Fibroblast of skin of left biceps (primary cell): ENCODE measurements at regions not wholly inside any gene's neighbourhood (a gene's known extent, or its start where the extent isn't known, plus 50 kb on each side); places are given as distances from the start of the nearest gene placed in this dataset.

ENCODE experiments used
- DNase-seq, 2 experiments: peaks; one replicate each; pipeline ENCODE4 v3.0.0-alpha.2; 2013; ENCODE audit warnings: low read depth in 2 of 2

DNA sequence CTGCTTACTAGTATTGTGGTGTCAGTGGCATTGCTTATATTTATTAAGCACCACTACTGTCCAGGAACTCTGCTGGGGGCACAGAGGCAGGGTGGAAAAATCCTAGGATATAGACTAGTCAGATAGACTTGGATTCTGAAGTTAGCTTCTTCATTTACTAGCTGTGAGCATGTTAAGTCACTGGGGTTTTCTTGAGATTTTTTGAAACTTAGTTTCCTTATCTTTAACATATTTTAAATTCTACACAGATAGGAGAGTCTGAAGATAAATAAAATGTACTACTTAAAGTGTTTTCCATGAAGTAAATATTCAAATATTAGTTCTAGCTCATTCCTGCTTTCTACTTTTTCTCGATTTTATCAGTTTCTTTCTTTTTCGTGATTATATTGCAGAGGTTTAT, 196.9 kb upstream of the GRID2 start:
- no peak for DNase-seq

DNA sequence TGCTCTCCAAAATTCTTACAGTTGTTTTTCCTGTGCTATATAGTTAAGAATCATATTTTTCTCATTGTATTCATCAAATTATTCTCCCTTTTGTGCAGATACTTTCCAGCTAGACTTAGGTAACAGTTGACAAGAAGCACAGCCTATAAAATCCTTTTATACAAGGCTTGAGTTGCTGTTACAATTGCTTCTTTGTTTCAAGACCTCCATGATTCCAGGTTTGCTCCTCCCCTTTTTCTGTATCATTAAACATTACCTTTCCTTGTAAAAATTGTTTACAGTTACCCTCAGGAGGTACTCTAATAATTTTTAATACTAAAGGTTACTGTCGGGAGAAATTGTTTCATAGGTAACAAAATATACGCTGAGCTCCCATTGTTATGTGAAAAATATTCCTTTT, 192.3 kb upstream of the GRID2 start:
- DNase-seq: no peak

DNA sequence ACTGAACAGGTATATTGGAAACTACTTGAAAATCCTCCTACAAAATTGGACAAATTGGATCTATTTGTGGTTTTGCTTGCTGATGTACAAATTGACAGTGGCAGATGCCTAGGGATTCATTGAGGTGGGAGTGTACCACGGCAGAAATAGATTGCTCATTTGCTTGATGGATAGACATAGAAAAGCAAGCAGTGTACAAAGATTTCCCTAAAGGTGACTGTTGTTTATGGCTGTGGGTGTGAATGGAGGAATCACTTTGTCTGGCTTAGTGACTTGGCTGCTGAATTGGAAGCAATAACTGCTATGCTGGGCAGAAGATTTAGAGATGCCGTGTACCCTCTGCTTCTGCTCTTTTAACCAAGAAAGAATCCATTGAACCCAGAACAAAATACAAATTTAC, 191.0 kb upstream of the GRID2 start:
- DNase-seq: no peak

DNA sequence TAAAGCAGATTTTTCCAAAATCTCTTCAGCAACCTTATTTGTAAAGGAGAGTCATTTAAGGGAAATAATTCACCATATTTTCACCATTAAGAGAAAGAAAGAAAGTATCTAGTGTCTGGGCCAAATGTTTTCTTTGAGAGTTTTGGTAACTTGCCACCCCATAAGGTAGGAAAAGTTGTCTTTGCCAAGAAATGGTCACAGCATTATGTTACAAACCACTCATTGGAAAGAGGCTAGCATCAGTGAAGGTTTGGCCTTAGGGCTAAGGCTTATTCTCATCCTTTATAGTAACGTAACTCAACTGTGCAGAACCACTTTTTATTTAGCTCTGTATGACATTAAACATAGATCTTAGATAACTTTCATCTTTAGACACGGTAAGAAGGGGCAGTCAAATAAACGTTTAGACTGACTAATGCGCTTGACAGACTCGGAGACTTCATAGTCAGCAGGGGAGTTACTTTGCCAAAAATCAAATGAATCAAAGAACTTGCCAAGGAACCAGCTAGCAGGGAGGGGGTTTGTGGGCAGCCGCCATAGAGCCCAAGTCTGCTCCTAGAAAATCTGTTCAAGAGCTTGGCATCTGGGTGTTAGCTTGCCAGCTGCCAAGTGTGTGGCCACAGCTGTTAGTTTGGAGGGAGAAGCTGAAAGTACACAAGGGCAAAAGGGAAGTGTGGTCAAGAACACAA, 182.8 kb upstream of the GRID2 start:
- DNase-seq: no peak

DNA sequence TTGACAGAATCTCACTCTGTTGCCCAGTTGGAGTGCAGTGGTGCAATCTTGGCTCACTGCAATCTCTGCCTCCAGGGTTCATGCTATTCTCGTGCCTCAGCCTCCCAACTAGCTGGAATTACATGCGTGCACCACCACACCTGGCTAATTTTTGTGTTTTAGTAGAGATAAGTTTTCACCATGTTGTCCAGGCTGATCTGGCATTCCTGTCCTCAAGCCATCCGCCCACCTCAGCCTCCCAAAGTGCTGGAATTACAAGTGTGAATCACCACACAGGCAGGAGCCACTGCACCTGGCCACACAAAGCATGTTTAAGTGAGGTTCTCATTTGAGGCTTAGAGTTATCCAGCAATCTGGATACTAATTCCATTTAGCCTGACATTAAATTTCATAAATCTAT, 180.9 kb upstream of the GRID2 start:
- DNase-seq: no peak

DNA sequence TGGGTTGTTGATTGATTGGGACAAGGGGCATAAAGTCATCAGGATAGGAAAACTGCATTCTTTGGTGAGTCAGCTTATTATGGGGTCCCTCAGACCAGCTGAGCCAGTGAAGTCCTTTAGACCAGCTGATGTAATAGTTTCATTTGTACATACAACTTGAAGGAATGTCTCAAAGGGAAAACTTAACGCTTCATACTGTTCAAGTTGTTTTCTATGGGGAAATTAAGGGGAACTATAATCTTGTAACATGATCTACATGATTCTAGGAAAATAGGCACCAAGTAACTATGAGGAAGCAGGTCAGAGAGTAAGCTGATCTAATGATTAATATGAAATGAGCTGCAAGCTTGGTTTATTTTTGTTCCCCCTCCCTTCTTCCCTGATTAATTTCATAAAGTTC, 175.1 kb upstream of the GRID2 start:
- DNase-seq: no peak

DNA sequence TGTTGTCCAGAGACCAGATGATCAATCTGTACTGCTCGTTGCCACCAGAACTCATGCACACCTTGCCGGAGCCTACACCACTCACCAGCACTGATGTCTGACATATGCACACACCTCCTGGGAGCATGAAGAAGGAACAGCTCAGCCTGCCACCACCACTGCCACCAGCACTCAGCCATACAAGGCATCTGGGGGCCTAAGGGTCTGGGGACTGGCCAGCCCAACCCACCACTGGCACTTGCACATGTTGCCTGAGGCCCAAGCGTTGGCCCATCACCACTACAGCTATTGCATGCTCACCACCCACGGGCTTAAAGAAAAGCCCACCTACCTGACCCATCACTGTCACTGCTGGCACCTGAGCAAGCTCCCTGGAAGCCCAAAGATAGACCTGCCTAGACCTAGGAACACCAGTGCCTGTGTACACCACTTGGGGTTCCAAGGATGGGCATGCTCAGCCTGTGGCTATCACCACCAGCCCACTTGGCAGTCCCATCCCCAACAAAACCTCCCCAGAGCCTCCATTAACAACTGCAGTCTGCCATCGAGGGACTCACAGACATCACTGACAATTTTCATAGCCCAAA, 174.3 kb upstream of the GRID2 start:
- no peak for DNase-seq

DNA sequence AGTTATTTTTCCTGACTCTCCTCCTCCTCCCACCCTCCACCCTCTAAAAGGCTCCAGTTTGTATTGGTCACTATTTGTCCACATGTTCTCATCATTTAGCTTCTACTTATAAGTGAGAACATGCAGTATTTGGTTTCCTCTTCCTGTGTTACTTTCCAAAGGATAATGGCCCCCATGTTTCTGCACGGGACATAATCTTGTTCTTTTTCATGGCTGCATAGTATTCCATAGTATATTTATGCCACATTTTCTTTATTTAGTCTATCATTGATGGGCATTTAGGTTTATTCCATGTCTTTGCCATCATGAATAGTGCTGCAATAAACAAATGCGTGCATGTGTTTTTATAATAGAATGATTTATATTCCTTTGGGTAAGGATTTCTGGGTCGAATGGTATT, 167.3 kb upstream of the GRID2 start:
- DNase-seq: no peak

DNA sequence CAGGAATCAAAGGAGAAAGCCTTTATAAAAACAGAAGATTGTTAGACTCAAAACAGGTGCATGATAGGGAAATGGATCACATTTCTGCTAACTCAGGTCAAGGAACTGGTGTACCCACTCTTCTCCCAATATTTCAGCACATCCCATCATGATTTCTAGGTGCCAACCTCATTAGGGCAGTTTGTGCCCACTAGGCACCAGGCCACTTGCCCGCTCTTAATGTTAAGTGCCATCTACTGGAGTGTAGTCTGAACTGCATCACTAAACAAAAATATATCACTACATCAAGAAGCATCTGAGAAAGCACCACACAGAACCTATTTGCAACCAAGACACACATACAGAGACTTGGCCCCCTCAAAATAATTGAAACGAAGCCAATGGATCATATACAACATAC, 140.4 kb upstream of the GRID2 start:
- DNase-seq: no peak

DNA sequence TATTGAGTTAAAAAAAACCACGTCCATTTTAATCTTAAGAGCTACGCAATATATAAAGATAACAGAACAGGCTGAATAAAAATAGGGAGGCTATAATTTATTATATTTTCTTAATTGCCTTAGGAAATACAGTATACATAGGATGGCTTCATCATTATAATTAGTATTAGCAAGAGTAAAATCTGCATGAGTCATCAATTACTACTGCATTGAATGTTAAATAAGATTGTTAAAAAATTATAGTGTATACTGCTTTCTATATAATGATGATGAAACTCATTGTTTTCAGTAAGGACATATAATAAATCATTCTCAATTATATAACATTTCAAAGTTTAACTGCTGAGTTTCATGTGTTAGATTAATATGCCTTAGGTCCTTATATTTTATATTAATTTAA, 133.4 kb upstream of the GRID2 start:
- DNase-seq: no peak

DNA sequence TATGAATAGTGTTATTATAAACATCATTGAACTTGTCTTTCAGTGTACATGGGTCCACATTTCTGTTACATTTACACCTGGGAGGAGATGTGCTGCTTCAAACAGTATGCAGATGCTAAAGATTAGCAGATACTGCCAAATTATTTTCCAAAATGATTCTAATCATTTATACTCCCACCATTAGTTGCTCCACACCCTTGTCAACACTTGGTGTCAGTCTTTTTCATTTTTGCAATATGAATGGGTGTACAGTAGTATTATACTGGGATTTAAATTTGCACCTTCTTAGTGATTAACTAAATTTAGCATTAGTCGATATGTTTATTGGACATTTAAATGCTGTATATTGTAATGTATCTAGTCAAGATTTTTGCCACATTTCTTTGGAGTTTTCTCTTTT, 131.6 kb upstream of the GRID2 start:
- DNase-seq: no peak

DNA sequence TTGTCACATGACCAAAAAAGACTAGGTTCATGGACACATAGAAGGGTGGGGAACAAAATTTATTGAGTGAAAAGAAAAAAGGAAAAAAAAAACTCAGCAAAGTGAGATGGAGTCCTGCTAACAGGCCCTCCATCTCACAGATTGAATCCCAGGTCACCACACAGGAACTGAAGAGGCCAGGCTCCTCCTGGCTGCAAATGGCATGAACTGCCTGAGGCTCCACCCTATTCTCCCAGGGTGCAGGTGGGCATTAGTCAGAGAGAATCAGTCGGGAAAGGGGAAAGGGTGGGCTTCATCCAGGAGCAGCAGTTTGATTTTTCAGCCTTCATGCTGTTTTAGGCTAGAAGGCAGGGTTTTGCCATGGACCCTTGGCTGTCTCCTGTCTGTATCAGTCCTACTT, 128.5 kb upstream of the GRID2 start:
- DNase-seq: no peak

DNA sequence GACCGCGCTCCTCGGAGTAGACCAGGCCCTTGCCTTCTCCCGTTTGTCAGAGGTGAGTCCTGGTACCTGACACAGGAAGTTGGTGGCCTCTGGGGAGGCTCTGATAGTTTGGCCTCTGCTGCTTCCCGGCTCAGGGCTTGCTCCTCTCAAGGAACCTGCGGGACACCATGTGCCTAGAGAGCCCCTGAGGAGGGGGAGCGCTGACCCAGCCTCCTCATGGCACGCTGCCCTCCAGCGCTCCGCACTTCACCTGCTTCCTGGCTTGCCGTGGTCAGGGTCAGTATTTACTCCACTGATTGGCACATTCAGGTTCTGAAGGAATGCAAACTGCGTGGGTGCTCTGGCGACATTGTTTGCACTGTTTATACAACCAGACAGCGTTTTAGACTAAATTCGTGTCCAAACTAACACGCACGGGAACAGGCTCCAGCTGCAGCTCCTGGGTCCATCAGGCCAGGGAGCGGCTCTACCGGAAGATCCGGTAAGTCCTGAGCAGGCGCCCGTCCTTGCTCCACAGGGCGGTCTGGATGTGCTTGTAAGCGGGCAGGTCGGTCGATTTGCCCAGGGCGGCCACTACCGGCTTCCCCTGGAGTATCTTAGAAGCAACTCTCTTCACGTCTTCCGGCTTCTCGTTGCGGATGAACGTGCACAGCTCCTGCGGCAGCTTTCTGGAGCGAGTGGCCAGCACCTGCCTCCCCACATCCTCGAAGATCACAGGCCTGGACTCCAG, 121.6 kb upstream of the GRID2 start:
- DNase-seq: no peak

DNA sequence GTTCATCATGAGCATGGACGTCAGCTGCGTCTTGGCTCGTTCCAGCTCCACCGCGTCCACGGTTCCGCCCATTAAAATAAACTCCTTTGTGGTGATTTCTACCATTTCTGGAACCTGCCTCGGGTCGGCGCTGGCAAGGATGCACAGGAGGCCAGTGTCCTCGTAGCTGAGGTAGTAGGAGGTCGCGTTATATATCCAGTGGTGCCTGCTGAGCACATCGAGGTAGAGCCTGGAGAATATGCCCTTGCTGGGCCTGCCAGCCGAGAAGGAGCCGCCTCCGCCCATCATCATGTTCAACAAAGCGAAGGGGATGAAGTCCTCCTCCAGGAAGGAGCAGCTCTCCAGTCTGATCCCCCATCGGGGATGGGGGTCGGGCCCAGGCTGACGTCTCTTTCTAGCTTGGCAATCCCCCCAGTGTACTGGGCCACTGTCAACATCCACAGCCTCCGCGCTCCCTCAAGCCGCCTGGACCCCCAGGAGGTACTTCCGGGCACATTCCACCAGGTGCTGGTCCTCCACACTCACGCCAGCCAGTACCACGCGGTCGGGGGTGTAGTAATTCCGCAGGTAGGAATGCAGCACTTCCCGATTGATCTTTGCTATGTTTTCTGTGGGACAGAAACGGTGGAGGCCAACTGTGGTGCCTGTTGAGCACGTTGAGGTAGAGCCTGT, 120.9 kb upstream of the GRID2 start:
- no peak for DNase-seq

DNA sequence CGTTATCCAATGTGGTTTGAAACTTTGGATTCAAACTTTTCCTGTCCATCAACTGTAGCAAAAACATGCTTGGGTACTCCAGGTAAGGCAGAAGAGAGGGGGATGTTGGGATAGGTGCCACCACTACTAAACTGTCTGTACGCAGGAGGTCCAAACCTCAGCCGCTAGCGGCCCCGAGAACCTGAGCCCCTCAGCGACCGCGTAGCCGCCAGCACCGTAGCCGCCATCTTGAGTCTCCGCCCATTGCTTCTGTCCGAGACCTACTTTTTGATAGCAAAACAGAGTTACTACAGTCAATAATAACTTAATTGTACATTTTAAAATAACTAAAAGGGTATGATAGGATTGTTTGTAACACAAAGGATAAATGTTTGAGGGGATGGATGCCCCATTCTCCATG, 119.9 kb upstream of the GRID2 start:
- DNase-seq: no peak

DNA sequence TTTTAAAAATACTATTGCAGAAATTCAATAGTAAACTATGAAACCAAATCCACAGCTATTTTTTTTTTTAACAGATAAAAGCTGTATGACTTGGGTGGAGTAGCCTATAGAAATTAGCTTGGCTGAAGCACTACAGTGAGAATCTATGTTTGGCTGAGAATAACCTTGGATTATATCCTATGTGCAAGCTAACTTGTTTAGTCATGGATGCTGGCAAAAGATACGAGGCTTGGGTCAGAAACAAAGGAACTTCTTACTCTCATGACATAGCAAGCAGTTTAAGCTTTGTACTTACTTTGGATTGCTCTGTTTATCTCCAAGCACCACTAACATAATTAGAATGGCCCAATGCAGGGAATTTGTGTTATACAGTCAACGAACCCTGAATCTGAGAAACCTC, 119.2 kb upstream of the GRID2 start:
- peak; percentile 10 to 22 for DNase-seq

DNA sequence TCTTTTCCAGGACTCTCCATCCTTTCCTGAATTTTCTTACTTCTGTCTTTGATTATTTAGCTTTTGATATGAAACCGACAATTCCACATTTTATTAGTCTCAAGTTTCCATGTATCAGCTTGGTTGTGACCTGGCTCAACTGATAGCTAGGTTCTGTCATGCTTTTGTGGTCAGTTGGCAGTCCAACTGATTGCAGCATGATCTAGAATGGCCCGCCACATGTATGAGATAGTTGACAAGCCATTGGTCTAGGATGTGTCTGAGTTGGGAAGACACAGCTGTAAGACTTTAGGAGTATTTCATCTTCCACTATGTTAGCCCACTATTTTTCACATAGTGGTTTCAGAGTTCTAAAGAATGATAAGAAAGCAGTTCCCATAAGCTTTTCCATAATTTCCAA, 117.5 kb upstream of the GRID2 start:
- DNase-seq: no peak

DNA sequence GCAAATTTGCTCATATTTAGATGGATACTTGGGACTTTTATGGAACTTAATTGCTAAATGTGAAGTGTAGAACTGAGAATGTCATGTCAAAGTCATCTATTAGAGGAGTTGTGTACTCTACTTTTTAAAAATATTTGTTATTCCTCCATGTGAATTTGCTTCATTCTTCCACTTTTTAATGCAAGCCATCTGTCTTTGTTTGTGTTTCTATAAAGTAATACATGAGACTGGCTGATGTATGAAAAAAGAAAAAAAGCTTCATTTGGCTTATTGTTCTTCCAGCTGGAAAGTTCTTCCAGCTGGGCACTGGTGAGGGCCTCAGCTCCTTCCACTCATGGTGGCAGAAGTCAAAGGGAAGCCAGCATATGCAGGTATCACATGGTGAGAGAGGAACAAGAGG, 114.6 kb upstream of the GRID2 start:
- DNase-seq: no peak

DNA sequence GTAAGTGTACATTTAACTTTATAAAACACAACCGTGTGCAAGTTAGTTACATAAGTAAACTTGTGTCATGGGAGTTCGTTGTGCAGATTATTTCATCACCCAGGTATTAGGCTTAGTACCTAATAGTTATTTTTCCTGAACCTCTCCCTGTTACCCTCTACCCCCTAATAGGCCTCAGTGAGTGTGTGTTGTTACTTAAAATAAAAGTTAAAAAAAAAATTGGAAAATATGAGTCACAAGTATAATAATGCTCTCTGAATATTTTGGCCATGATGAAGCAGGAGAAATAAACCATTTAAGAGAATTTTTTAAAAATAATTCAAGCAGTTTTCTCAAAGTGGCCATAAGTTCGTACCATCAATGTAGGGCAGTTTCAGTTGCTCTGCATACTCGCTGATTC, 105.1 kb upstream of the GRID2 start:
- DNase-seq: peak; percentile 20 to 43

DNA sequence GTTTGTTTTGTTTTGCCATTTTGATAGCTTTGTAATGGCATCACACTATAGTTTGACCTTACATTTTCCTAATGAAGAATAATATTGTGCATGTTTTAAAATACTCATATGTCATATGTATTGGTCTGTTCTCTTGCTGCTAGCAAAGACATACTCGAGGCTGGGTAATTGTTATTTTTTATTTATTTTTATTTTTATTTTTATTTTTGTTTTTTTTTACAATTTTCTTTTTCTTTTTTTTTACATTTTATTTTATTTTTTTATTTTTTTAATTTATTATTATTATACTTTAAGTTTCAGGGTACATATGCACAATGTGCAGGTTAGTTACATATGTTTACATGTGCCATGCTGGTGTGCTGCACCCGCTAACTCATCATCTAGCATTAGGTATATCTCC, 104.6 kb upstream of the GRID2 start:
- no peak for DNase-seq

DNA sequence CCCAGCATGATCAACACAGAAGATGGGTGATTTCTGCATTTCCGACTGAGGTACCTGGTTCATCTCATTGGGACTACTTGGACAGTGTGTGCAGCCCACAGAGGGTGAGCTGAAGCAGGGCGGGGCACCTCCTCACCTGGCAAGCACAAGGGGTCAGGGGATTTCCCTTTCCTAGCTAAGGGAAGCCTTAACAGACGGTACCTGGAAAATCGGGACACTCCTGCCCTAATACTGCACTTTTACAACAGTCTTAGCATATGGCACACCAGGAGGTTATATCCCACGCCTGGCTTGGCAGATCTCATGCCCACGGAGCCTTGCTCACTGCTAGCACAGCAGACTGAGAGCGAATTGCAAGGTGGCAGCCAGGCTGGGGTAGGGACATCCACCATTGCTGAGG, 92.9 kb upstream of the GRID2 start:
- DNase-seq: no peak

DNA sequence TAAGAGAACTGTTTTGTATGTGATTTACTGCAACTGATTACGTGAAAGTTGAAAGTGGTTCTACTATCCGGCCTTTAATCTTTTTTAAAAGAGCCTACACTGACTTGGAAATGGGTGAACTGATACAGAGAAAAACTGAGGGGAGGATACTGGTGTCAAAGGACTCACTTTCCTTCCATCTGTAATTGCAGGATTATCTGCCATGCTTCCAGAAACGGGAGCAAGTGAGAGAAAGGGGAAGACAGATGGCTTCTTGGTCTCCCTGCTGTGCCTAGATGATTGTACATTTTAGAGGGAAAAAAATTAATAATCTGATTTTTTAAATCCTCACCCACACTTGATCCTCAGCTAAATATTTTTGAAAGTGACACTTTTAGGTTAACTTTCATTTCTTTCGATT, 88.3 kb upstream of the GRID2 start:
- no peak for DNase-seq

DNA sequence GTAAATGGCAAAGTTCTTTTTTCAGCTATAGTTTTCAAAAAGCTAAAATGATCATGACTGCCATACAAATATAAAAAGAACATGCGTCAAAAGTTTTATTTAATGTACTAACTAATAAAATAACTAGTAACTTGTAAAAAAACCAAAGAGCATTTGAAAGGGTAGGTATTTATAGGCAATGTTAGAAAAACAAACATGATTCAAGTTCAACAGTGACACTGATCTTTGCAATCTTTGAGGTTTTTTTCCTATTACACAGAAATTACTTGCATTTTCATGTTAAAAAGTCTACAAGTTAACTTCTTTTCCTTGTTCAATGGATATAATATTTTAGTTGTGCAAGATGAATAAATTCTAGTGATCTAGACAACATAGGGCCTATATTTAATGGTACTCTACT, 72.3 kb upstream of the GRID2 start:
- DNase-seq: no peak
